Stimulated activated naive B cell treated with anti-CD40 and anti-IgM and Interleukin-4, amounts not matched to agents 10 μg/mL and 1 μg/mL and 100 μg/mL, for 72 hours (primary cell): ENCODE measurements at regions not wholly inside any gene's neighbourhood (a gene's known extent, or its start where the extent isn't known, plus 50 kb on each side); places are given as distances from the start of the nearest gene placed in this dataset.
"Not testable (repeated sequence)": the region's sequence is repeated elsewhere in the genome, so short reads cannot be mapped to it uniquely, and the experiment has no call there.

Experiments
- ATAC-seq, 2 donors: fragments of 150-1000 bp; cut with Tn5 transposase; replicated peaks; 2 replicates each; pipeline ENCODE4 v1.10.0; 2021; ENCODE audit warnings: moderate library complexity in 1 of 2
- DNase-seq: peaks from one replicate; pipeline ENCODE4 v3.0.0; 2021
- H3K27ac Mint-ChIP-seq: one replicate; pipeline ENCODE4 v1.8.0; 2022; ENCODE audit warnings: mild to moderate bottlenecking, mixed read lengths
- H3K27me3 Mint-ChIP-seq, 2 donors: one replicate each; pipeline ENCODE4 v1.8.0; 2022; ENCODE audit warnings: mixed read lengths in 2 of 2
- H3K36me3 Mint-ChIP-seq, 2 donors: one replicate each; pipeline ENCODE4 v1.8.0; 2022; ENCODE audit warnings: mixed read lengths in 2 of 2, mild to moderate bottlenecking in 1 of 2
- H3K4me1 Mint-ChIP-seq, 2 donors: one replicate each; pipeline ENCODE4 v1.8.0; 2022; ENCODE audit warnings: mixed read lengths in 2 of 2, mild to moderate bottlenecking in 1 of 2
- H3K4me3 Mint-ChIP-seq, 2 donors: one replicate each; pipeline ENCODE4 v1.8.0; 2022; ENCODE audit warnings: mild to moderate bottlenecking in 2 of 2, mixed read lengths in 2 of 2, moderate library complexity in 1 of 2
- H3K9me3 Mint-ChIP-seq, 2 donors: one replicate each; pipeline ENCODE4 v1.8.0; 2022; ENCODE audit warnings: mixed read lengths in 2 of 2, mild to moderate bottlenecking in 1 of 2

GRCh38 chr6:170223718-170224693 lies 66.9 kb downstream of the DLL1 start:
- ATAC-seq: no peak
- no peaks in the 10 kb centered on the region for H3K36me3 Mint-ChIP-seq
- H3K4me3 Mint-ChIP-seq: no peak overlapping the region
- H3K4me1 Mint-ChIP-seq: peaks cover 0 to 3% of the 10 kb centered on the region in 2 donors
- H3K27me3 Mint-ChIP-seq: no peaks in the 10 kb centered on the region
- DNase-seq: no peak
- H3K9me3 Mint-ChIP-seq: no peaks in the 10 kb centered on the region
- no peak overlapping the region for H3K27ac Mint-ChIP-seq

GRCh38 chr6:170222498-170223471 lies 68.1 kb downstream of the DLL1 start:
- no peak overlapping the region for H3K27ac Mint-ChIP-seq
- no peak overlapping the region for H3K4me3 Mint-ChIP-seq
- DNase-seq (no peak), ATAC-seq (no peak)
- H3K36me3 Mint-ChIP-seq: no peaks in the 10 kb centered on the region
- peaks cover 0 to 3% of the 10 kb centered on the region in 2 donors for H3K4me1 Mint-ChIP-seq
- no peaks in the 10 kb centered on the region for H3K9me3 Mint-ChIP-seq
- H3K27me3 Mint-ChIP-seq: no peaks in the 10 kb centered on the region

- H3K27ac Mint-ChIP-seq: no peak overlapping the region
- ATAC-seq: no peak
- no peaks in the 10 kb centered on the region for H3K27me3 Mint-ChIP-seq
- H3K4me3 Mint-ChIP-seq: no peak overlapping the region
- H3K36me3 Mint-ChIP-seq: no peaks in the 10 kb centered on the region
- DNase-seq: no peak
- peaks cover 0 to 3% of the 10 kb centered on the region in 2 donors for H3K4me1 Mint-ChIP-seq
- no peaks in the 10 kb centered on the region for H3K9me3 Mint-ChIP-seq
Measured at GRCh38 chr6:170221753-170222400, 69.0 kb downstream of the DLL1 start.

GRCh38 chr6:170221052-170221752 lies 69.7 kb downstream of the DLL1 start:
- peak in 1 of 2 donors; percentile 38 for ATAC-seq
- no peak for DNase-seq
- H3K4me3 Mint-ChIP-seq: no peak overlapping the region
- no peak overlapping the region for H3K27ac Mint-ChIP-seq
- no peaks in the 10 kb centered on the region for H3K27me3 Mint-ChIP-seq
- no peaks in the 10 kb centered on the region for H3K36me3 Mint-ChIP-seq
- H3K9me3 Mint-ChIP-seq: no peaks in the 10 kb centered on the region
- peaks cover 0 to 3% of the 10 kb centered on the region in 2 donors for H3K4me1 Mint-ChIP-seq

- not testable (repeated sequence) for H3K36me3 Mint-ChIP-seq, DNase-seq, H3K4me3 Mint-ChIP-seq, H3K4me1 Mint-ChIP-seq, H3K9me3 Mint-ChIP-seq, ATAC-seq, H3K27ac Mint-ChIP-seq
- H3K27me3 Mint-ChIP-seq: peaks cover 0 to 11% of the 10 kb centered on the region in 2 donors
Measured at GRCh38 chr6:170213637-170214018, 77.2 kb downstream of the DLL1 start.

GRCh38 chr6:170212956-170213636 lies 77.8 kb downstream of the DLL1 start:
- H3K9me3 Mint-ChIP-seq: no peaks in the 10 kb centered on the region
- ATAC-seq: no peak
- H3K4me1 Mint-ChIP-seq: no peaks in the 10 kb centered on the region
- H3K27ac Mint-ChIP-seq: no peak overlapping the region
- no peak overlapping the region for H3K4me3 Mint-ChIP-seq
- H3K27me3 Mint-ChIP-seq: peaks cover 0 to 11% of the 10 kb centered on the region in 2 donors
- DNase-seq: no peak
- H3K36me3 Mint-ChIP-seq: no peaks in the 10 kb centered on the region

- H3K36me3 Mint-ChIP-seq: no peaks in the 10 kb centered on the region
- DNase-seq: no peak
- H3K4me1 Mint-ChIP-seq: no peaks in the 10 kb centered on the region
- H3K9me3 Mint-ChIP-seq: no peaks in the 10 kb centered on the region
- H3K27ac Mint-ChIP-seq: no peak overlapping the region
- H3K4me3 Mint-ChIP-seq: no peak overlapping the region
- ATAC-seq: no peak
- H3K27me3 Mint-ChIP-seq: peaks cover 0 to 11% of the 10 kb centered on the region in 2 donors
Measured at GRCh38 chr6:170212051-170212756, 78.7 kb downstream of the DLL1 start.

- Mint-ChIP-seq H3K36me3 (no peaks in the 10 kb centered on the region), H3K27me3 (peaks cover 0 to 11% of the 10 kb centered on the region in 2 donors), H3K27ac (no peak overlapping the region), H3K9me3 (no peaks in the 10 kb centered on the region), H3K4me1 (no peaks in the 10 kb centered on the region), H3K4me3 (no peak overlapping the region)
- ATAC-seq (no peak), DNase-seq (no peak)
Measured at GRCh38 chr6:170211404-170212025, 79.4 kb downstream of the DLL1 start.

- Mint-ChIP-seq H3K4me3 (no peak overlapping the region), H3K27me3 (peaks cover 4 to 11% of the 10 kb centered on the region in 2 donors), H3K36me3 (no peaks in the 10 kb centered on the region), H3K27ac (no peak overlapping the region), H3K4me1 (no peaks in the 10 kb centered on the region), H3K9me3 (peaks cover 2 to 6% of the 10 kb centered on the region in 2 donors)
- ATAC-seq (no peak), DNase-seq (no peak)
Measured at GRCh38 chr6:170210651-170211403, 80.1 kb downstream of the DLL1 start.

- Mint-ChIP-seq H3K9me3 (peaks cover 2 to 7% of the 10 kb centered on the region in 2 donors), H3K36me3 (no peaks in the 10 kb centered on the region), H3K4me1 (no peaks in the 10 kb centered on the region), H3K27me3 (peaks cover 4 to 11% of the 10 kb centered on the region in 2 donors), H3K4me3 (no peak overlapping the region), H3K27ac (no peak overlapping the region)
- no peak for DNase-seq
- peak in 1 of 2 donors; percentile 38 for ATAC-seq
Measured at GRCh38 chr6:170210026-170210390, 80.9 kb downstream of the DLL1 start.

- Mint-ChIP-seq H3K4me3 (no peak overlapping the region), H3K36me3 (no peaks in the 10 kb centered on the region), H3K27ac (no peak overlapping the region), H3K27me3 (peaks cover 4 to 11% of the 10 kb centered on the region in 2 donors), H3K9me3 (peaks cover 2 to 7% of the 10 kb centered on the region in 2 donors), H3K4me1 (no peaks in the 10 kb centered on the region)
- no peak for ATAC-seq
- DNase-seq: no peak
Measured at GRCh38 chr6:170209354-170210025, 81.4 kb downstream of the DLL1 start.
